ENCODE measurements at regions not wholly inside any gene's neighbourhood (a gene's known extent, or its start where the extent isn't known, plus 50 kb on each side); places are given as distances from the start of the nearest gene placed in this dataset.

GRCh38 chr14:58912287-58912686 lies 274.5 kb downstream of the DACT1 start:
- in situ Hi-C loops (cut with MboI), result no loop called here
- no peak overlapping the region for H3K9ac ChIP-seq (ENCODE audit: control insufficient read depth, insufficient read depth, low read length)
- no peaks in the 10 kb centered on the region for H3K79me2 ChIP-seq (ENCODE audit: control insufficient read depth, insufficient read depth, low read length)
- ATAC-seq (no peak), DNase-seq (ENCODE audit: low read depth, low spot score) (no peak), FAIRE-seq (peak; percentile 27)
- no peak overlapping the region for H3K27ac ChIP-seq (ENCODE audit: control insufficient read depth, insufficient read depth)
- WGBS (ENCODE audit: insufficient coverage, insufficient replicate concordance, low lambda C conversion rate, missing lambda C conversion rate), result 31% methylated on average over 6 of the region's 6 CpGs
- no TSS peak for BruUV-seq (replicated peaks)
- CTCF ChIA-PET, result no interaction called here
- SMC1A ChIA-PET (ENCODE audit: uncharacterized antibody, unreplicated experiment), result interaction anchor here (0.7 to 1.8 kb wide), 3 partner anchors 15 to 141 kb away, joined by 3 to 6 read pairs (median 3); no protein-coding TSS in a partner anchor
- H2AFZ ChIP-seq (ENCODE audit: control insufficient read depth, low read depth, low read length), result no peak overlapping the region
- H3K9me3 ChIP-seq (replicated peaks; ENCODE audit: control insufficient read depth, insufficient read depth, low read length), result no peaks in the 10 kb centered on the region
- H3K4me2 ChIP-seq (ENCODE audit: control insufficient read depth, insufficient read depth), result no peak overlapping the region
- TF ChIP-seq BHLHE40 (IDR thresholded peaks at IDR 0.05; ENCODE audit: borderline replicate concordance in 1 of 2, low read depth in 2 of 2, low read length in 1 of 2) (peak; percentile 63 to 75; a peak in 3 of 4 replicates), IRF4 (IDR thresholded peaks at IDR 0.05; ENCODE audit: low read depth, low read length) (no peak)
- no peaks in the 10 kb centered on the region for H3K4me1 ChIP-seq (ENCODE audit: control insufficient read depth, insufficient read depth, low read length)
- H3K27me3 ChIP-seq (replicated peaks in 1 of 2; ENCODE audit: control insufficient read depth in 2 of 2, insufficient read depth in 2 of 2, low read length in 1 of 2), result no peaks in the 10 kb centered on the region
- H3K36me3 ChIP-seq (ENCODE audit: control insufficient read depth in 2 of 2, insufficient read depth in 2 of 2, low read length in 1 of 2), result no peaks in the 10 kb centered on the region
- no peaks in the 10 kb centered on the region for H4K20me1 ChIP-seq (ENCODE audit: control insufficient read depth, insufficient read depth)
- POLR2A ChIA-PET, result no interaction called here
- no peak overlapping the region for H3K4me3 ChIP-seq
- RAD21 ChIA-PET (ENCODE audit: unreplicated experiment), result no interaction called here
- intact Hi-C loops (cut with micrococcal nuclease; ENCODE audit: unreplicated experiment), result no loop called here

GRCh38 chr14:58912799-58913432 lies 275.2 kb downstream of the DACT1 start:
- H3K79me2 ChIP-seq (ENCODE audit: control insufficient read depth, insufficient read depth, low read length), result no peaks in the 10 kb centered on the region
- no peaks in the 10 kb centered on the region for H3K36me3 ChIP-seq (ENCODE audit: control insufficient read depth in 2 of 2, insufficient read depth in 2 of 2, low read length in 1 of 2)
- ChIA-PET CTCF (interaction anchor here (0.6 kb wide), 2 partner anchors 42 to 115 kb away, joined by 3 read pairs; no protein-coding TSS in a partner anchor), POLR2A (no interaction called here), RAD21 (ENCODE audit: unreplicated experiment) (no interaction called here), SMC1A (ENCODE audit: uncharacterized antibody, unreplicated experiment) (interaction anchor here (0.7 to 1.8 kb wide), 4 partner anchors 15 to 140 kb away, joined by 3 to 6 read pairs (median 4); no protein-coding TSS in a partner anchor)
- no peaks in the 10 kb centered on the region for H3K9me3 ChIP-seq (replicated peaks; ENCODE audit: control insufficient read depth, insufficient read depth, low read length)
- ATAC-seq, result no peak
- in situ Hi-C loops (cut with MboI), result no loop called here
- no peaks in the 10 kb centered on the region for H4K20me1 ChIP-seq (ENCODE audit: control insufficient read depth, insufficient read depth)
- H3K27me3 ChIP-seq (replicated peaks in 1 of 2; ENCODE audit: control insufficient read depth in 2 of 2, insufficient read depth in 2 of 2, low read length in 1 of 2), result no peaks in the 10 kb centered on the region
- no TSS peak for BruUV-seq (replicated peaks)
- intact Hi-C loops (cut with micrococcal nuclease; ENCODE audit: unreplicated experiment), result no loop called here
- WGBS (ENCODE audit: insufficient coverage, insufficient replicate concordance, low lambda C conversion rate, missing lambda C conversion rate), result 67% methylated on average over 3 of the region's 3 CpGs
- DNase-seq (ENCODE audit: low read depth, low spot score), result no peak
- H3K4me3 ChIP-seq, result no peak overlapping the region
- no peak overlapping the region for H3K4me2 ChIP-seq (ENCODE audit: control insufficient read depth, insufficient read depth)
- H2AFZ ChIP-seq (ENCODE audit: control insufficient read depth, low read depth, low read length), result no peak overlapping the region
- H3K27ac ChIP-seq (ENCODE audit: control insufficient read depth, insufficient read depth), result no peak overlapping the region
- FAIRE-seq, result no peak
- H3K9ac ChIP-seq (ENCODE audit: control insufficient read depth, insufficient read depth, low read length), result no peak overlapping the region
- H3K4me1 ChIP-seq (ENCODE audit: control insufficient read depth, insufficient read depth, low read length), result no peaks in the 10 kb centered on the region
- TF ChIP-seq RELB (IDR thresholded peaks at IDR 0.05; ENCODE audit: low read depth) (no peak), NR2C1 (IDR thresholded peaks at IDR 0.05) (no peak), CUX1 (IDR thresholded peaks at IDR 0.05; ENCODE audit: insufficient replicate concordance, low read depth, low read length) (no peak), NR2F1 (conservative IDR thresholded peaks at IDR 0.05) (no peak)

All from GM12878 (cell line).